ENCODE measurements at regions not wholly inside any gene's neighbourhood (a gene's known extent, or its start where the extent isn't known, plus 50 kb on each side); places are given as distances from the start of the nearest gene placed in this dataset.

DNA sequence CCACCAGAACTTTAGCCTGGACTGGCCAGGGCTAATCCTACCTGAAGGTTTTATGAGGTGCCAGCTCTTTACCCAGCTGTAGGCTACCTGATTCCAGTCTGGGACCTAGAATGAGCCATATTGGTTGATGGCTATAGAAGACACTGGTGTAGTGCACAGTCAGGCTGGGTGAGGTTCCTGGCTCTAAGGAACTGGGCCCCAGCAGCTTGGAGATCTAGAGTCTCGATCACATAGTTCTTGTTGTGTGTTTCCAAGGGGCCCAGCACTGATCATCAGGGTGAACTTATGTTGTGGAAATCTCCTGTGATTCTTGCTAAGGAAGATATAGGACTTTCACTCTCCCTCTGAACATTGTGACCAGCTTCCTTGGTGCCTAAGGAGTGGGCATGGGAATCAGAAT is 236.3 kb downstream of the ZNF536 start:
- no peak overlapping the region for H3K27ac ChIP-seq (ENCODE audit: low read length)
- H3K9me3 ChIP-seq (ENCODE audit: low read length) = no peaks in the 10 kb centered on the region
- no peaks in the 10 kb centered on the region for H3K4me1 ChIP-seq (ENCODE audit: low read length)
- no peak overlapping the region for H2AFZ ChIP-seq (ENCODE audit: low read length)
- no peaks in the 10 kb centered on the region for H4K20me1 ChIP-seq (ENCODE audit: insufficient read depth, low read depth, low read length)
- no peak for DNase-seq
- H3K4me3 ChIP-seq (ENCODE audit: low read length) = no peak overlapping the region
- no peaks in the 10 kb centered on the region for H3K27me3 ChIP-seq (ENCODE audit: low read length)
- H3K4me2 ChIP-seq (ENCODE audit: low read depth, low read length, poor library complexity, severe bottlenecking) = no peak overlapping the region
- no peaks in the 10 kb centered on the region for H3K79me2 ChIP-seq (ENCODE audit: low read length)
- H3K36me3 ChIP-seq (ENCODE audit: insufficient read depth, low read length) = no peaks in the 10 kb centered on the region
- no peaks in the 10 kb centered on the region for H3K9me2 ChIP-seq (replicated peaks; ENCODE audit: insufficient read depth, low read length)
- H3K9ac ChIP-seq (ENCODE audit: low read length) = no peak overlapping the region

Measured in Karpas-422 (cell line).